Type B pancreatic cell (in vitro differentiated cells): ENCODE measurements at regions not wholly inside any gene's neighbourhood (a gene's known extent, or its start where the extent isn't known, plus 50 kb on each side); places are given as distances from the start of the nearest gene placed in this dataset.

Experiments used
- DNase-seq: peaks from one replicate; pipeline ENCODE4 v3.0.0; 2021; ENCODE audit warnings: mixed read lengths; ENCODE audit not compliant: unreplicated experiment; ENCODE audit errors: extremely low spot score
- H3K27ac Mint-ChIP-seq: 2 replicates; pipeline ENCODE4 v1.8.0; 2021; ENCODE audit warnings: mild to moderate bottlenecking, mixed read lengths
- H3K27me3 Mint-ChIP-seq: 2 replicates; pipeline ENCODE4 v1.8.0; 2021; ENCODE audit warnings: mixed read lengths
- H3K36me3 Mint-ChIP-seq: 2 replicates; pipeline ENCODE4 v1.8.0; 2021; ENCODE audit warnings: mixed read lengths
- H3K4me1 Mint-ChIP-seq: one replicate; pipeline ENCODE4 v1.8.0; 2021; ENCODE audit warnings: mixed read lengths; ENCODE audit not compliant: unreplicated experiment
- H3K4me3 Mint-ChIP-seq: 2 replicates; pipeline ENCODE4 v1.8.0; 2021; ENCODE audit warnings: mild to moderate bottlenecking, mixed read lengths
- H3K9me3 Mint-ChIP-seq: 2 replicates; pipeline ENCODE4 v1.8.0; 2021; ENCODE audit warnings: mixed read lengths
- TF ChIP-seq, protein P1 (sequence below): fragments of 200-600 bp; sonication (generic); conservative IDR thresholded peaks from 2 replicates; pipeline ENCODE4 v1.5.0; 2021; ENCODE audit warnings: antibody characterized with exemption, mild to moderate bottlenecking

DNA sequence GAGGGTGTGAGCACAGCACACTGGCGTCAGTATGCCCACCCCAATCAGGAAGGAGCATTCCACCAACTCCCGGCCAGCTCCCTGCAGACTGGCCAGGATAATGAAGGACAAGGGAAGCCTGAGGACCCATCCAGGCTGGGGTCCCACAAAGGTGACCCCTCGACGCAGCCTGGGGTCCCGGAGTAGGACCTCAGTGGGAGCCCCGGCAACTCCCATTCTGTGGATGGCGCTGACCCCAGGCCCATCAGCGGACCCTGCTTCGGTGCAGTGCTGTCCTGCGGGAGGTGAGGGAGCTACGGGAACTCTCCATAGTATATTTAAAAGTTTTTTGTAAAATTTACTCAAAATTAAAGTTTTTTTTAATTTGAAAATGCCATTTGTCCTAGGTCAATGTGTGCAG lies 137.7 kb upstream of the NKX1-1 start:
- TF ChIP-seq, protein P1, sequence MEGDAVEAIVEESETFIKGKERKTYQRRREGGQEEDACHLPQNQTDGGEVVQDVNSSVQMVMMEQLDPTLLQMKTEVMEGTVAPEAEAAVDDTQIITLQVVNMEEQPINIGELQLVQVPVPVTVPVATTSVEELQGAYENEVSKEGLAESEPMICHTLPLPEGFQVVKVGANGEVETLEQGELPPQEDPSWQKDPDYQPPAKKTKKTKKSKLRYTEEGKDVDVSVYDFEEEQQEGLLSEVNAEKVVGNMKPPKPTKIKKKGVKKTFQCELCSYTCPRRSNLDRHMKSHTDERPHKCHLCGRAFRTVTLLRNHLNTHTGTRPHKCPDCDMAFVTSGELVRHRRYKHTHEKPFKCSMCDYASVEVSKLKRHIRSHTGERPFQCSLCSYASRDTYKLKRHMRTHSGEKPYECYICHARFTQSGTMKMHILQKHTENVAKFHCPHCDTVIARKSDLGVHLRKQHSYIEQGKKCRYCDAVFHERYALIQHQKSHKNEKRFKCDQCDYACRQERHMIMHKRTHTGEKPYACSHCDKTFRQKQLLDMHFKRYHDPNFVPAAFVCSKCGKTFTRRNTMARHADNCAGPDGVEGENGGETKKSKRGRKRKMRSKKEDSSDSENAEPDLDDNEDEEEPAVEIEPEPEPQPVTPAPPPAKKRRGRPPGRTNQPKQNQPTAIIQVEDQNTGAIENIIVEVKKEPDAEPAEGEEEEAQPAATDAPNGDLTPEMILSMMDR = no peak
- Mint-ChIP-seq H3K9me3 (no peaks in the 10 kb centered on the region), H3K27ac (no peak overlapping the region), H3K36me3 (no peaks in the 10 kb centered on the region), H3K4me1 (peaks cover 9% of the 10 kb centered on the region), H3K4me3 (no peak overlapping the region), H3K27me3 (peaks cover 21% of the 10 kb centered on the region)
- DNase-seq = no peak

DNA sequence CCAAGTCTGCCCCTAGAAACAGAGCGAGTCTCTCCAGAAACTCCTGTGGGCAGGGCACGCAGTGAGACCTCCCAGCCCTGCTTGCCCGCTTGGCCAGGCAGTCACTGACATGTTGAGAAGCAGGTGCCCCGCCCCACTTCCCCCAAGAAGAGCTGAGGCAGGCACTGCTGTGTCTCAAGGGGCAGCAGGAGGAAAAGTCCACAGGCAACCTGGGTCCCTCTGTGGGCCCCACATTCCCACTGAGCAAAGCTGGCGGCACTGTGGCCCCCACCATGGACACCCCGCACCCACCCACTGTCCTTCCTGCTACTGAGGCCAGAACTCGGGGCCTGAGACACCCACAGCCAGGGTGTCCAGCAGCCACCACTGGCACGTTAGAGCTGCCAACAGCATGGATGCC lies 137.3 kb upstream of the NKX1-1 start:
- no peaks in the 10 kb centered on the region for H3K9me3 Mint-ChIP-seq
- no peak for DNase-seq
- H3K4me3 Mint-ChIP-seq = no peak overlapping the region

DNA sequence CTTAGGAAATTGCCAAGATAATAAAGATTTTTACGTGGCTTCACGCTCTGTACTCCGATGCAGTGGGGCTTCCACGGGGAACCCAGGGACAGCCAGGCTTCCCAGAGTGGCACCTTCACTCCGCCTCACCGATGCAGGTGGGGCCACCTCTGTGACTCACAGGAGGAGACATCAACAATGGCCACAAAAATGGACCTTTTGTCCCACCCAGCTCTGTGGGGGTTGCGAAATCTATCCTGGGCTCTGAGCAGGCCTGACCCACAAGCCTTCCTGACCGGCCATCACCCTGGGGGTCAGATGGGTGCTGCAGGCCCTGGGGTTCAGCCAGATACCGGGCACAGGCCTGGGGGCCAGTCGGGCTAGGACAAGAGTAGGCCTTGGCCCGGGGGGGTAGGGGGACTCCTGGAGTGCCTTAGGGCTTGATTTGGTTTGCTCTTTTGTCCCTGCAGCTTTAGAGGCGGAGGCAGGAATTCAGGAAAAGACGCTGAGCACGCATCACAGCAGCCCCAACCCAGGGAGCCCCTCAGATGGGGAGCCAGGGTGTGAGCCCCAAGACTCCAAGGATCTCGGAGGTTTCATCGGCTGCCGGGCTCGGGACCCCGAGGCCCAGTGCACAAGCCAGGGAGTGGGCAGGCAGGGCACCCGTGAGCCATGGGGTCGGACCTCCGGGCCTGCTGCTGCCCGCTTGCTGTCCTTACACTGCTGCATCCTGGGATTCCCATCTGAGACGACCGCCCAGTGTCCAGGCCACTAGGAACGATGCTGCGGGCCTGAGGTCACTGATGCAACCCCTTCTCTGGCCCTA lies 136.5 kb upstream of the NKX1-1 start:
- Mint-ChIP-seq H3K27me3 (peaks cover 16% of the 10 kb centered on the region), H3K27ac (no peak overlapping the region), H3K9me3 (no peaks in the 10 kb centered on the region), H3K36me3 (no peaks in the 10 kb centered on the region), H3K4me3 (no peak overlapping the region), H3K4me1 (peaks cover 4% of the 10 kb centered on the region)
- no peak for DNase-seq
- TF ChIP-seq, protein P1 = no peak

More for the DNA sequence above, 137.3 kb upstream of the NKX1-1 start:
- Mint-ChIP-seq H3K27ac (no peak overlapping the region), H3K27me3 (peaks cover 21% of the 10 kb centered on the region), H3K4me1 (peaks cover 6% of the 10 kb centered on the region), H3K36me3 (no peaks in the 10 kb centered on the region)
- TF ChIP-seq, protein P1 = no peak

- Mint-ChIP-seq H3K36me3 (no peaks in the 10 kb centered on the region), H3K4me3 (no peak overlapping the region), H3K27ac (no peak overlapping the region), H3K27me3 (peaks cover 10% of the 10 kb centered on the region), H3K9me3 (no peaks in the 10 kb centered on the region), H3K4me1 (peaks cover 4% of the 10 kb centered on the region)
- no peak for DNase-seq
- TF ChIP-seq, protein P1 = no peak
These were observed 135.9 kb upstream of the NKX1-1 start for GRCh38 chr4:1542226-1542490.

DNA sequence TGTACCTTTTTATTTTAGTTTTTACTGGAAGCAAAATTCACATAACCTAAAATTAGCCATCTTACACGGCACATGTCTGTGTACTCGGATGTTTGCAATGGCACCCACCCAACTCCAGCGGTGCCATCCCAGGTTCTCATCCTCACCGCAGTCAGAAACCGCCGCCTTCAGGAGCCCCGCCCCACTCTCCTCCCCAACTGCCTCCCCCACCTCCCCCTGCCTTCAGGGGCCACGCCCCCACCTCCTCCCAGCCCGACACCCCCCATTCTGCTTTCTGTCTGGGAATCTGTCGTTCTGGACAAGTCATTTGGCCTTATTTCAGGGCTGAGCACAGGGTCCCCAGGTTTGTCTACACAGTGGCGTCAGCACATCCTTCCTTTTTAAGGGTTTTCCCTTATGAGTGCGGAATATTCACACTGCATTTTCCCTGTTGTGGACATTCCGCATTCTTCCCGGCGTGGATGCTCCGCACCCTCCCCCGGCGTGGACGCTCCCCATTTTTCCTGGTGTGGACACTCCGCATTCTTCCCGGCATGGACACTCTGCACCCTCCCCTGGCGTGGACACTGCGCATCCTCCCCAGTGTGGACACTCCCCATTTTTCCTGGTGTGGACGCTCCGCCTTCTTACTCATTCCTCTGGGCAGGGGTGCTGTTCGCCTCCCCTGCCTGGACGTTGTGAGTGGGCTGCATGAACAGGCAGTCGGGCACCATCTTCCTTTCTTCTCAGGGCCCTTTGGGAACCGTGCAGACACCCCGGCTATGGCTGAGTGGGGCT lies 135.4 kb upstream of the NKX1-1 start:
- H3K27ac Mint-ChIP-seq = no peak overlapping the region

More for the DNA sequence above, 135.4 kb upstream of the NKX1-1 start:
- no peaks in the 10 kb centered on the region for H3K36me3 Mint-ChIP-seq
- H3K27me3 Mint-ChIP-seq = peaks cover 10% of the 10 kb centered on the region
- peaks cover 4% of the 10 kb centered on the region for H3K4me1 Mint-ChIP-seq
- TF ChIP-seq, protein P1 = no peak
- DNase-seq = no peak
- no peaks in the 10 kb centered on the region for H3K9me3 Mint-ChIP-seq
- H3K4me3 Mint-ChIP-seq = no peak overlapping the region
